ENCODE measurements at regions not wholly inside any gene's neighbourhood (a gene's known extent, or its start where the extent isn't known, plus 50 kb on each side); places are given as distances from the start of the nearest gene placed in this dataset.
"Not testable (repeated sequence)": the region's sequence is repeated elsewhere in the genome, so short reads cannot be mapped to it uniquely, and the experiment has no call there.

GRCh38 chr2:113838744-113839444, 51.0 kb upstream of the ACTR3 start:
- no peak for DNase-seq

GRCh38 chr2:113838277-113838676, 51.6 kb upstream of the ACTR3 start:
- DNase-seq = no peak

DNA sequence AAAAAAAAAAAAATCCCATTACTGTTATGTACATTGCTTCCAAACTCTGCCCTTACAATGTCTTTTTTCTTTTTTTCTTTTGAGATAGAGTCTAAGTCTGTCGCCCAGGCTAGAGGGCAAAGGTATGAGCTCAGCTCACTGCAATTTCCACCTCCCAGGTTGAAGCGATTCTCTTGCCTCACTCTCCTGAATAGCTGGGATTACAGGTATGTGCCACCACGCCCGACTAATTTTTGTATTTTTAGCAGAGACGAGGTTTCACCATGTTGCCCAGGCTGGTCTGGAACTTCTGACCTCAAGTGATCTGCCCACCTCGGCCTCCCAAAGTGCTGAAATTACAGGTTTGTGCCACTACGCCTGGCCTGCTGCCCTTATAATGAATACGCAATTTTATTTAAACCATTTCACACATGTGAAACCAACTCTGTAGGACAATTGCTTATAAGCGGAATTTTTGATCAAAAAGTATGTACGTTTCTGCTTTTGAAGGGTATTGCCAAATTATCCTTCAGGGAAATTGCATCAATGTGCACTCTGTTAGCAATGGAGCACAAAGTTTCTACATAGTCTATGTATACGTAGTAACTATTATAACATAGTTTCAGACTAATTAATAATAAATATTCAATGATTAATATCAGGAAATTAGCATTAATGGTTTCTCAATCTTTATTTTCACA, 55.7 kb upstream of the ACTR3 start:
- no peak for DNase-seq

- no peak for DNase-seq
These were observed 57.0 kb upstream of the ACTR3 start for GRCh38 chr2:113832795-113833290.

DNA sequence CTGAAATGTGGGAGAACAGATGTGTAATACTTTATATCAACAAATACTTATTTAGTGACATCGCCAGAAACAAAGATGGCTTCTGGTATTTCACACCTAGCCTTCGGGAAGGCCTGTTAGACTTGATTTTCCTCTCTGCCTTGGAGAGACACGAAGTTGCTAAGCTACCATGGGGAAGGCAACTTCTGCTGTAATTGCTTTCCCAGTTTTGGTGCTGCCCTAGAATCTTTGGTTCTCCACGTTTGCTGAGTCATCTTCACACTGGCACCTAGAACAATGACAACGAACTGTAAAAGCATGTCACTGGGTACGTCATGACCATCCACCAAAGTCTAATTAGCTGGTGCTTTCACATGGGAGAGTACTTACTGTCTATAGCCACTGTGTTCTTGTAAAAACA, 58.7 kb upstream of the ACTR3 start:
- no peak for DNase-seq

DNA sequence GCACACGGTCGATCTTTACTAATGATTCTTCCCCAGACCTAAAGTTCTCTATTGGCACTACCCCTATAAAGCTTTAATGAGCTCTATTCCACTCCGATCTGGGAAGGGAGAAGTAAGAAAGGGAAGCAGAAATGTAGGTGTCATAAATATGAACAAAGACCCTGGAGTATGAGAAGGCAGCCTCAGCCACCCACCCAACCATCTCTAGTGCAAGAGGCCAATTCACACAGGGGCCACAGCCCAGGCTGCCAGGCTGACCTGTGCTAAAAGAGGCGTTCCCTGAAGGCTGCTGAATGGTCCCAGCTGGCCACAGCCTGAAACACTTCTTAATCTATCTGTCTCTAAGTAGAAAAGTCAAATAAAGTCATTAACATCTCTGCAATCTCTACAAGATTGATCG, 60.1 kb upstream of the ACTR3 start:
- DNase-seq = no peak

DNA sequence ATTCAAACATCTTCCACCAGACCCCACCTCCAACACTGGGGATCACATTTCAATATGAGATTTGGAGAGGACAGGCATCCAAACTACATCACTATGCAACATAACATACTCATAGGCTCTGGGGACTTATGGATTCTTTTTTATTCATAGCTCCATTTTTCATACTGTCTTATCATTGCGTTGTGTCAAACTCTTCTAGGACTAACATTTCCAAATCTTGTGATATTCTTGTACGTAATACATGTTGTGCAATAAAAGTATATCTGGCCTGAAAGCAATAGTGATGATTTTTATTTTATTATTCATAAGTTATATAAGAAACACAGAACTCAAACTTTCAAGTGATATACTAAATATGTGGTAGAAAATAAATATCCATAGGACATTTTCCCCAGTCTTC, 60.6 kb upstream of the ACTR3 start:
- DNase-seq = no peak

- DNase-seq = no peak
These were observed 61.7 kb upstream of the ACTR3 start for GRCh38 chr2:113828049-113828742.

GRCh38 chr2:113827426-113827825, 62.5 kb upstream of the ACTR3 start:
- DNase-seq = no peak

DNA sequence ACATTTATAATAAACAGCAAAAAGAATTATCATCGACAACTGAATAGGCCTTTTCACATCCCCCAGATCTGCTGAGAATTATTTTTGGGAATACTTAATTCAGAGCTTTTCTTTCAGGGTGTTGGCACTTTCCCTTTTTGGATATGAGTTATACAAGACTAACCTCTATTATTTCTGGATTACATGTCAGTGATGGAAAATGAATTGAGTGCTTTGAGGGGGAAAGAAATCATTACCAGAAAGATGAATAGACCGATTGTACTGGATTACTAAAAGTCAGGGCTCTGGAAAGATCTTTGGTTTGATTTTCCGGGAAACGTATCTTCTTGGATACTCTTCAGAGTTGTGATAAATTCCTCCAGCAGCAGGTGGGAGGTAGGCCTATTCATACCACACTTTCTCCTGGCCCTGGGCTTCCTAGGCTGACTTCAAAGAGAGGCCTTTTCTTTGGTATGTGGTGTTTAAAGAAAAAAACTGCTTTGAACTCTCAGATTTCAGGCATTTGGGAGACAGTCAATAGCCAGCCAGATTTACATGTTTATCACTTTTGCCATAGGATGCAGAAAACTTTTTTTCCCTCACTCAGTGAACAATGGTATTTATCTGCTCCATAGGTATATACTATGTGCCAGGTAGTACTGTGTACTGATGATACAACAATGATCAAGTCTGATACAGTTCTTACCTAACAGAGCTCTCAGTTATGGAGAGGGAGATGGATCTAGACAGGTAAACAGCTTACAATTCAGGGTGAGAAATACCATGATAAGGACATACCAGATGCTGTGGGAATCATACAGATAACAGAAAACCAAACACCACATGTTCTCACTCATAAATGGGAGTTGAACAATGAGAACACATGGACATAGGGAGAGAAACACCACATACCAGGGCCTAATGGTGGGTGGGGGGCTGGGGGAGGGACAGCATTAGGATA, 63.3 kb upstream of the ACTR3 start:
- DNase-seq = no peak

DNA sequence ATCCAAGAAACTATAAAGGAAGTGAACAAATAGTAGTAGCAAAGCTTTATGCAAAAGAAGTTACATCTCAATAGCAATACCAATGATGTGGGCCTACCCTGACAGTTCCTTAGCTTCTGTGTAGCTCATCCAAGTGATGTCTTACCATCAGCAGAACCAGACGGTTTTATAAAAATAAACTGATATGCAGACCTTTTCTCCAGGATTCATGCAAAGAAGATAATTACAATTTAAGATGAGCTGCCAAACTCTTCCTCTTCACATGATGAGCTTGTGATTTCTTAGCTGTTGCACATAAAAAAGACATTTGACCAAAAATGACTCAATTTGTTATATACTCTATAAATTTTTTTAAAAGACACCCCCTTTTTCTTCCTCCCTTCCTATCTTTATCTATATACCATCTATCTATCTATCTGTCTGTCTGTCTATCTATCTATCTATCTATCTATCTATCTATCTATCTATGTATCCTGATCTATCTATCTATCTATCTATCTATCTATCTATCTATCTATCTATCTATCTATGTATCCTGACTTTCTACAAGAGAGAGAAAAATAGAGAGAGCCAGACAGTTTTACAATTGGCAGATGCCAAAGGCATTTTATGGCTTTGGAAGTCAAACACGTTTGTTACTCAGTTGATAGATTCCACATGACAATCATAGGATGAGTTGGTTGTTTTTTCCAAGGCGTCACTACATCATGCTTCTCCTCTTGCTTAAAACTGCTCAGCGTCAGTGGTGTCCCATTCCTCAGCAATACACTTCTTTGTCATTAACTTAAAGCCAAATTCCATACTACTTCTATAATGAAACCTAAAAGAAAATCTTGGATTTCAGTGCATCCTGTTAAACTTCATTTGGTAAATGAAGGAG, 65.9 kb upstream of the ACTR3 start:
- DNase-seq = no peak

GRCh38 chr2:113822087-113822815, 65.8 kb upstream of the SLC35F5 start:
- peak; percentile 81 for DNase-seq

DNA sequence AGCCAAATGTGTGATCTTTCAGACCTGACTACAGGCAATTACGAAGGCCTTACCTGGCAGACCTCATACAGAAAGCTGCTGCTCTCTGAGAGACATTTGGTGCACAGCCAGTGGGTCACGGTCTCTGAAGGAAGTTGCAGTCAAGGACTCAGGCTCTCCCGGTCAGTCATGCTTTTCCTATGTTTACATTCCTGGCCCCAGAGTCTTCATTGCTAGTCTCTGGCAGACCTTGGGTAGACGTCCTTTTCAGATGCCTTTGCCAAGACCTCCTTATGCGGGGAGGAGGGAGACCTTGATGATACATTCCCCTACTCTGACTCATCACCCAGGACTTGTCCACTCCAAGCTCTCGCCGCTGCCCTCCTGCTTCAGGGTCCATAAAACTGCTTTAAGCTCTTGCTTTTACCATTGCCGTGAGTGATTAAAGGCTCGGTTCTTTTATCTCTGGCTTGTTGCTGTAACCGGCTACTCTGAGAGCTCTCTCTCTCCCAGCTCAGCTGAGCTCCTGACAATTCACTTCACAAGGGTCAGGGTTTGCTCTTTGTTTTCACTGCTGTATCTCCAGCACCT, 62.0 kb upstream of the SLC35F5 start:
- DNase-seq = no peak

DNA sequence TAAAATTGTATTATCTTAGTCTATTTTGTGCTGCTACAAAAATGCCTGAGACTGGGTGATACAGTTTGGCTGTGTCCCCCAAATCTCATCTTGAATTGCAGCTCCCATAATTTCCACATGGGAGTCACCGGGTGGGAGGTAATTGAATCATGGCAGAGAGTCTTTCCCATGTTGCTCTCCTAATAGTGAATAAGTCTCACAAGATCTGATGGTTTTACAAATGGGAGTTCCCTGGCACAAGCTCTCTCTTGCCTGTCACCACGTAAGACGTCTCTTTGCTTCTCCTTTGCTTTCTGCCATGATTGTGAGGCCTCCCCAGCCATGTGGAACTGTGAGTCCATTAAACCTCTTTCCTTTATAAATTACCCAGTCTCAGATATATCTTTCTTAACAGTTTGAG, 57.0 kb upstream of the SLC35F5 start:
- DNase-seq = not testable (repeated sequence)

- DNase-seq = no peak
These were observed 55.8 kb upstream of the SLC35F5 start for GRCh38 chr2:113812204-113812603.

GRCh38 chr2:113809076-113809736, 52.8 kb upstream of the SLC35F5 start:
- no peak for DNase-seq

DNA sequence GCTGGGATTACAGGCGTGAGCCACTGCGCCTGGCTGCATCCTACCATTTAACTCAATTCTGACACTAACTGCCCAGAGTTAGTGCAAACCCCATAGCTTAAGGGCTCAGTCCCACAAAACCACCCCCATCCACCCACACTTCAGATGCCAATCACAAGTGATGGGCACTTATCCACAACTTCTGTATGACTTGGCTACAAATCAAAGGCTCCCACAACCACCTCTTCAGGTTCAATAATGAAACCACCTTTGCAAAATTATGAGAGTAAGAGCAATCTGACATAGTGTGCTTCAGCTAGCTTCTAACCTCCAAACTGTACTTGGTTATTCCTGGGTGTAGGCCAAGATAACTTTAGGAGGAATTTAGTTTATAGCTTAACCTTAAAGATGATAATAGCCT, 51.3 kb upstream of the SLC35F5 start:
- DNase-seq = no peak

DNA sequence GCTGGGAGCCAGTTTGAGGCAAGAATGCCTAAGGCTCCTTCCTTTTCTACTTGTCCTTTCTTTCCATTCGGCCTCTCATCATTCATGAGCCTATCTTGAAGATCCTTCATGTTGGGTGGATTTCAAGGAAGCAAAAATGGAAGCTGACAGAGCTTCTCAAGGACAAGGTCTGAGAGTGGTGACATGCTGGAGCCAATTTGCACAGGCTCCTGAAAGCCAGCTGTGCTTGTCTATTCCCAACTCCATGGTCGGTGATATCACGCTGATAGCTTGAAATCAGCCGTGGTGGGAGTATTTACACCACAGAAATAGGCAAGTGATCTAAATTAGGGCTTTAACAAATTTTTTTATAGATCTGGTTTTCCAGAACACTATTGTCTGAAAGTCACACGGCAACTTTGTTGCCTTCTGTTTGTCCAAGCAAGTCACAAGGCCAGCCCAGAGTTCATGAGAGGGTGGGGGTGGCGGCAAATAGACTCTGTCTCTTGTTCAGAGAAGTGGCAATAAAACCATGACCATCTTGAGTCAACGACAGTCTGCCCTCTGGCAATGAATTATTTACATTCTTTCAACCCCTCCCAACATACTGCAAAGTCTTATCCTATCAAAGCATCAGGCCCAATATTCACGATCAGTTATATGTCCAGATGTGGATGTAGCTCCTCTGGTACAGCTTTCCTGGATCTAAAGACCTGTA, 49.9 kb upstream of the SLC35F5 start:
- no peak for DNase-seq
